ENCODE measurements at regions not wholly inside any gene's neighbourhood (a gene's known extent, or its start where the extent isn't known, plus 50 kb on each side); places are given as distances from the start of the nearest gene placed in this dataset.
"Not testable (repeated sequence)": the region's sequence is repeated elsewhere in the genome, so short reads cannot be mapped to it uniquely, and the experiment has no call there.

DNA sequence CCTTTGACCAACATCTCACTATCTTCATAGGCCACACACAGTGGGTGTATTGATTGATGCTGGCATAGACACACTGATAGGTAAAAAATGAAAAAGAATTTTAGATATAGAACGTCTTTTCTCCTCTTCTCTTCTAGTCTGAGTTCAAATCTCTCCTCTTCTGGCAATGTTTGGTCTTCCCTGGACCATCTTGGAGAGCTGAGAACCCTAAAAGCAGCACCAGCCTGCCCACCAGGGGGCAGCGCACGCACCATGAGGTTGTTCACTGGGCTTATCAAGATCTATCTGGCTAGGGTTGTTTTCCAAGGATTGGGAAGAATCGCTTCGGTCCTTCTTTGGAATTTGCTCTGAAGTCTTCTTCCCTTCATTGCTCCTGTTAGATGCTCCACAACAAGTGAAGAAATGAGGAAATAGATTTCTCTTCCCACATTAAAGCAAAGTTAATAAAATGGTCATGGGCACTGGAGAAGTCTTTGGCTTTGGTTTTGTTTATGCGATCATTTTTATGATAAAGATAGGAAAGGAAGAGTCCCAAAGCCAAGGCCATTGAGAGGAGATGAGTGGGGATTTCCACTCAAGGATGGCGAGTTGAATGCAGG is 104.0 kb upstream of the OLIG2 start:
- no peak overlapping the region for H3K27ac ChIP-seq
- no peaks in the 10 kb centered on the region for H3K36me3 ChIP-seq
- no peak overlapping the region for H3K4me3 ChIP-seq
- H3K27me3 ChIP-seq: no peaks in the 10 kb centered on the region
- TF ChIP-seq, protein P1, sequence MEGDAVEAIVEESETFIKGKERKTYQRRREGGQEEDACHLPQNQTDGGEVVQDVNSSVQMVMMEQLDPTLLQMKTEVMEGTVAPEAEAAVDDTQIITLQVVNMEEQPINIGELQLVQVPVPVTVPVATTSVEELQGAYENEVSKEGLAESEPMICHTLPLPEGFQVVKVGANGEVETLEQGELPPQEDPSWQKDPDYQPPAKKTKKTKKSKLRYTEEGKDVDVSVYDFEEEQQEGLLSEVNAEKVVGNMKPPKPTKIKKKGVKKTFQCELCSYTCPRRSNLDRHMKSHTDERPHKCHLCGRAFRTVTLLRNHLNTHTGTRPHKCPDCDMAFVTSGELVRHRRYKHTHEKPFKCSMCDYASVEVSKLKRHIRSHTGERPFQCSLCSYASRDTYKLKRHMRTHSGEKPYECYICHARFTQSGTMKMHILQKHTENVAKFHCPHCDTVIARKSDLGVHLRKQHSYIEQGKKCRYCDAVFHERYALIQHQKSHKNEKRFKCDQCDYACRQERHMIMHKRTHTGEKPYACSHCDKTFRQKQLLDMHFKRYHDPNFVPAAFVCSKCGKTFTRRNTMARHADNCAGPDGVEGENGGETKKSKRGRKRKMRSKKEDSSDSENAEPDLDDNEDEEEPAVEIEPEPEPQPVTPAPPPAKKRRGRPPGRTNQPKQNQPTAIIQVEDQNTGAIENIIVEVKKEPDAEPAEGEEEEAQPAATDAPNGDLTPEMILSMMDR (IDR thresholded peaks at IDR 0.05; ENCODE audit: low read depth, low read length): peak; percentile 33
- no peak for DNase-seq (ENCODE audit: low read depth in 1 of 2, low spot score in 1 of 2)
- no peaks in the 10 kb centered on the region for H3K4me1 ChIP-seq (ENCODE audit: low read depth)
- no peaks in the 10 kb centered on the region for H3K9me3 ChIP-seq (ENCODE audit: low read depth)

DNA sequence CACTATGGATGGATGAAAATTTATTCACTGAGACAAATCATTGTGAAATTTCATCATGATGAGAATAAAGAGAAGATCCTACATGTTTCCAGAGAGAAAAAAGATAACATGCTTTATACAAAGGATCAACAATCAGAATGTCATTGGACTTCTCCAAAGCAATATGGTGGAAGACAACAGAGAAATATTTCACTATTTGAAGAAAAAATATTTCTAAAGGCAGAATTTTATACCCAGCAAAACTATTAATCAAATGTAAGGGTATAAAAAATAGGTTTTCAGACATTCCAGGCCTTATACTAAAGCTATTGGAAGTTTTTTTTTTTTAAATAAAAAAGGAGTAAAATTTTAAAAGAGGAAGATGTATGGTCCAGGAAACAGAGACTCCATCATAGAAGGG is 100.6 kb upstream of the OLIG2 start:
- Histone ChIP-seq H3K27me3 (no peaks in the 10 kb centered on the region), H3K9me3 (ENCODE audit: low read depth) (no peaks in the 10 kb centered on the region), H3K4me3 (no peak overlapping the region), H3K27ac (no peak overlapping the region), H3K4me1 (ENCODE audit: low read depth) (no peaks in the 10 kb centered on the region), H3K36me3 (no peaks in the 10 kb centered on the region)
- TF ChIP-seq, protein P1 (IDR thresholded peaks at IDR 0.05; ENCODE audit: low read depth, low read length): no peak
- no peak for DNase-seq (ENCODE audit: low read depth in 1 of 2, low spot score in 1 of 2)

DNA sequence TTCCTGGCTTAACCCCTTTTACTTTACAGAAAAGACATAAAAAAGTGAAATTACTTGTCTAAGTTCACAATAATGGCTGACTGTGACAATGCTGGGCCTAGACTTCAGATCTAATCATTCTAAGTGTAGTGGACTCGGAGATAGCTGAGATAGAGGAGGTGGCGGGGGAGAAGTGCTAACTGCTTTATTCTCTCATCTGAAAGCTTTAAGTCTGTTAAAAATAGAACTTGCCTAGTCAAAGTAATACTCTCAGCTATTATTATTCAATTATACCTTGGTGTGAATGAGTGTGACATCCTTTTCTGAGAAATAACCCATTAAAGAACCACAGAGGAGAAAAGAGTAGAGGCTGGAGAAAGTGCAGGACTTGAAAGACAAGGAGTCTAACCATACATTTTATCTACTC is 96.1 kb upstream of the OLIG2 start:
- no peak overlapping the region for H3K4me3 ChIP-seq
- TF ChIP-seq, protein P1 (IDR thresholded peaks at IDR 0.05; ENCODE audit: low read depth, low read length): no peak
- no peaks in the 10 kb centered on the region for H3K36me3 ChIP-seq
- no peaks in the 10 kb centered on the region for H3K4me1 ChIP-seq (ENCODE audit: low read depth)
- H3K9me3 ChIP-seq (ENCODE audit: low read depth): no peaks in the 10 kb centered on the region
- no peaks in the 10 kb centered on the region for H3K27me3 ChIP-seq
- DNase-seq (ENCODE audit: low read depth in 1 of 2, low spot score in 1 of 2): no peak
- no peak overlapping the region for H3K27ac ChIP-seq

DNA sequence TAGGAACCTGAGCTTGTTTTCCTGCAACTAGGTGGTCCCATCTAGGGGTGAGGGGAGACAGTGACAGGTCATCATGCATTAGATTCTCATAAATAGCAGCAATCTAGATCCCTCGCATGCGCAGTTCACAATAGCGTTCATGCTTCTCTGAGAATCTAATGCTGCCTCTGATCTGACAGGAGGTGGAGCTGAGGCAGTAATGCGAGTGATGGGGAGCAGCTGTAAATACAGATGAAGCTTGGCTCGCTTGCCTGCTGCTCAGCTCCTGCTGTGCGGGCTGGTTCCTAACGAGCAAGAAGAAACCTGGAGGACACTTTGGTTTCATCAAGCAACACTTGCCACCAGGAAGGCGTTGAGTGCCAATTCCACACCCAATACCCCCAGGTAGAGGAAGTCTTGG is 95.1 kb upstream of the OLIG2 start:
- H3K4me3 ChIP-seq: no peak overlapping the region
- no peaks in the 10 kb centered on the region for H3K9me3 ChIP-seq (ENCODE audit: low read depth)
- TF ChIP-seq, protein P1 (IDR thresholded peaks at IDR 0.05; ENCODE audit: low read depth, low read length): no peak

DNA sequence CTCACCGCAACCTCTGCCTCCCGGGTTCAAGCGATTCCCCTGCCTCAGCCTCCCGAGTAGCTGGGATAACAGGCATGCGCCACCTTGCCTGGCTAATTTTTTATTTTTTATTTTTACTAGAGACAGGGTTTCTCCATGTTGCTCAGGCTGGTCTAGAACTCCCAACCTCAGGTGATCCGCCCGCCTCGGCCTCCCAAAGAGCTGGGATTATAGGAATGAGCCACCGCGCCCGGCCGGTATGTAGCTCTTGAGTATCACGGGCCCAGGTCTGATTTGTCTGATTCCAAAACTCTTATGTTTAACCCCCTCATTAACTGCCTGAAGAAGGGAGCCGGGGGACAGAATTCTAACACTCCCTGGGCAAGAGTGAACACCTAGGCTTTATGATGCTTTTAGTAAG is 91.7 kb upstream of the OLIG2 start:
- H3K27ac ChIP-seq; DNase-seq (ENCODE audit: low read depth in 1 of 2, low spot score in 1 of 2); H3K9me3 ChIP-seq (ENCODE audit: low read depth); H3K27me3 ChIP-seq; H3K4me3 ChIP-seq; H3K4me1 ChIP-seq (ENCODE audit: low read depth); H3K36me3 ChIP-seq: not testable (repeated sequence)

More for the DNA sequence above, 95.1 kb upstream of the OLIG2 start:
- no peaks in the 10 kb centered on the region for H3K4me1 ChIP-seq (ENCODE audit: low read depth)
- peak in 1 of 2 donors; percentile 6 for DNase-seq (ENCODE audit: low read depth in 1 of 2, low spot score in 1 of 2)
- H3K27me3 ChIP-seq: no peaks in the 10 kb centered on the region
- H3K27ac ChIP-seq: no peak overlapping the region
- no peaks in the 10 kb centered on the region for H3K36me3 ChIP-seq

DNA sequence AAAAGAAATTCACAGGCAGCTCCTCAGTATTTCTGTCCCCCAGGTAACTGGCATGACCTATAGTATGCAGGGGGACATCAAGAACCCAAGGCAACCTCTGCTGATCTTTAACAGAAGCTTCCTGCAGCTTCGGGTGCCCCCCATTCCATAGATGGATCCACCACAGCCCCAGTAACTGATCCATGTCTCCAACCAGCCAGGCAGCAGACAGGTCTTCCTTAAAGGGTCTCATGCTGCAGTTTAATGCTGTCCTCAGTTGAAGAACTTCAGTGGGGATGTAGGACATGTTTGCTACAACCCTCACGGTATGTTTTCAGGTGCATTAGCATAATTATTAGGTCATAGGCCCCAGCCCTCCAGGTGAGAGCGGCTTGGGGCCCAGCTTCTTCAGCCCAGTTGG is 90.9 kb upstream of the OLIG2 start:
- Histone ChIP-seq H3K9me3 (ENCODE audit: low read depth) (no peaks in the 10 kb centered on the region), H3K4me1 (ENCODE audit: low read depth) (no peaks in the 10 kb centered on the region), H3K27ac (no peak overlapping the region), H3K27me3 (no peaks in the 10 kb centered on the region), H3K4me3 (no peak overlapping the region), H3K36me3 (no peaks in the 10 kb centered on the region)
- TF ChIP-seq, protein P1 (IDR thresholded peaks at IDR 0.05; ENCODE audit: low read depth, low read length): no peak
- DNase-seq (ENCODE audit: low read depth in 1 of 2, low spot score in 1 of 2): no peak
